Esophagus muscularis mucosa (tissue), 4 donors: ENCODE measurements at regions not wholly inside any gene's neighbourhood (a gene's known extent, or its start where the extent isn't known, plus 50 kb on each side); places are given as distances from the start of the nearest gene placed in this dataset.

Experiments used
- DNase-seq: peaks from one replicate; pipeline ENCODE4 v3.0.0-alpha.2; 2017; ENCODE audit errors: extremely low spot score
- H3K27ac ChIP-seq, 4 donors: fragments of 200-600 bp; sonication (generic); replicated peaks in 1 of 4; 1 replicate in 3 of 4; 2 replicates in 1 of 4; pipeline ENCODE4 v1.5.1; 2016 to 2019; ENCODE audit warnings: mild to moderate bottlenecking in 1 of 4
- H3K27me3 ChIP-seq, 4 donors: fragments of 200-600 bp; sonication (generic); one replicate each; pipeline versions ENCODE4 v1.5.1 to v1.6.0; 2016 to 2019
- H3K36me3 ChIP-seq, 4 donors: fragments of 200-600 bp; sonication (generic); one replicate each; pipeline ENCODE4 v1.5.1; 2016 to 2019
- H3K4me1 ChIP-seq, 4 donors: fragments of 200-600 bp; sonication (generic); one replicate each; pipeline ENCODE4 v1.5.1; 2016 to 2019
- H3K4me3 ChIP-seq, 4 donors: fragments of 200-600 bp; sonication (generic); 1 replicate in 2 of 4; 2 replicates in 2 of 4; pipeline ENCODE4 v1.5.1; 2016 to 2019; ENCODE audit warnings: mild to moderate bottlenecking in 4 of 4, moderate library complexity in 1 of 4
- H3K9me3 ChIP-seq, 4 donors: fragments of 200-600 bp; sonication (generic); 1 replicate in 3 of 4; 2 replicates in 1 of 4; pipeline ENCODE4 v1.5.1; 2016 to 2019
- EP300 ChIP-seq: sonication (generic); formaldehyde crosslinking; IDR thresholded peaks from one replicate; pipeline ENCODE4 v1.6.1; 2017; ENCODE audit warnings: antibody characterized with exemption
- POLR2A ChIP-seq: fragments of 450-650 bp; IDR thresholded peaks from one replicate; pipeline ENCODE4 v1.6.1; 2017; ENCODE audit warnings: antibody characterized with exemption, moderate library complexity, mild to moderate bottlenecking, low read depth
- POLR2AphosphoS5 ChIP-seq, 2 donors: sonication (generic); formaldehyde crosslinking; IDR thresholded peaks; one replicate each; pipeline ENCODE4 v1.6.1; 2017; ENCODE audit warnings: antibody characterized with exemption in 2 of 2
- WGBS: methylation state at CpG from one replicate; pipeline ENCODE4 v1.1.5; 2018; 5-methylcytosine and 5-hydroxymethylcytosine counted together
- intact Hi-C: fragments of 100-400 bp; cut with DNase I; formaldehyde crosslinking; loops from one replicate; pipeline ENCODE4 v1.15.1; 2023
- TF ChIP-seq, protein P1 (sequence below), 3 experiments: fragments of 200-600 bp in 2 of 3; fragments of 450-650 bp in 1 of 3; sonication (generic) in 2 of 3; IDR thresholded peaks; one replicate each; pipeline ENCODE4 v1.5.1; 2017 to 2019; ENCODE audit warnings: antibody characterized with exemption in 3 of 3, mild to moderate bottlenecking in 2 of 3, moderate library complexity in 1 of 3

DNA sequence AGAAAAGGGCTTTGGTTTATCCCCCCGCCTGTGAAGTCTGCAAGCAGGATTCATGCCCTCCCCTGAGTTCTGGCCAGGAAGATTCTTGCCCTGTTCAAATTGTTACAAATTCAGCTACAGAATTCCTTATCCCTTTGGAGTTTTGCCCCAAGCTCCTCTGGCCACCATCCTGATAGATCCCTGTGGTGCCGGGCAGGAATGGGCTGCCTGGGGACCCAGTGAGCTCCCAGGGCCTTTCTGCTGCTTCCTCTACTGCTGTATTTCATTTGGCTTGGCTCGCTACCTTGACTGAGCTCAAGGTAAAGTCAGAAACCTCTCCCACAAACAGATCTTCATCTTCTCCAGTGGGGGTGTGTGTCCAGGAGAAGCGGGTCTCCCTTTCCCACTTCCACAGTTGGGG lies 194.6 kb upstream of the NBEA start:
- H3K9me3 ChIP-seq: no peaks in the 10 kb centered on the region
- no peaks in the 10 kb centered on the region for H3K27me3 ChIP-seq
- peaks cover 15 to 23% (median 18%) of the 10 kb centered on the region in 4 donors for H3K4me1 ChIP-seq
- intact Hi-C loops: no loop called here
- TF ChIP-seq, protein P1, sequence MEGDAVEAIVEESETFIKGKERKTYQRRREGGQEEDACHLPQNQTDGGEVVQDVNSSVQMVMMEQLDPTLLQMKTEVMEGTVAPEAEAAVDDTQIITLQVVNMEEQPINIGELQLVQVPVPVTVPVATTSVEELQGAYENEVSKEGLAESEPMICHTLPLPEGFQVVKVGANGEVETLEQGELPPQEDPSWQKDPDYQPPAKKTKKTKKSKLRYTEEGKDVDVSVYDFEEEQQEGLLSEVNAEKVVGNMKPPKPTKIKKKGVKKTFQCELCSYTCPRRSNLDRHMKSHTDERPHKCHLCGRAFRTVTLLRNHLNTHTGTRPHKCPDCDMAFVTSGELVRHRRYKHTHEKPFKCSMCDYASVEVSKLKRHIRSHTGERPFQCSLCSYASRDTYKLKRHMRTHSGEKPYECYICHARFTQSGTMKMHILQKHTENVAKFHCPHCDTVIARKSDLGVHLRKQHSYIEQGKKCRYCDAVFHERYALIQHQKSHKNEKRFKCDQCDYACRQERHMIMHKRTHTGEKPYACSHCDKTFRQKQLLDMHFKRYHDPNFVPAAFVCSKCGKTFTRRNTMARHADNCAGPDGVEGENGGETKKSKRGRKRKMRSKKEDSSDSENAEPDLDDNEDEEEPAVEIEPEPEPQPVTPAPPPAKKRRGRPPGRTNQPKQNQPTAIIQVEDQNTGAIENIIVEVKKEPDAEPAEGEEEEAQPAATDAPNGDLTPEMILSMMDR (IDR thresholded peaks at IDR 0.05): no peak
- TF ChIP-seq EP300 (no peak), POLR2A (no peak), POLR2AphosphoS5 (IDR thresholded peaks at IDR 0.05) (no peak)
- peak overlapping the region in 1 of 4 donors; percentile 23 for H3K27ac ChIP-seq
- 90% methylated on average over 4 of the region's 4 CpGs for WGBS
- DNase-seq: no peak
- no peaks in the 10 kb centered on the region for H3K36me3 ChIP-seq
- H3K4me3 ChIP-seq: no peak overlapping the region

DNA sequence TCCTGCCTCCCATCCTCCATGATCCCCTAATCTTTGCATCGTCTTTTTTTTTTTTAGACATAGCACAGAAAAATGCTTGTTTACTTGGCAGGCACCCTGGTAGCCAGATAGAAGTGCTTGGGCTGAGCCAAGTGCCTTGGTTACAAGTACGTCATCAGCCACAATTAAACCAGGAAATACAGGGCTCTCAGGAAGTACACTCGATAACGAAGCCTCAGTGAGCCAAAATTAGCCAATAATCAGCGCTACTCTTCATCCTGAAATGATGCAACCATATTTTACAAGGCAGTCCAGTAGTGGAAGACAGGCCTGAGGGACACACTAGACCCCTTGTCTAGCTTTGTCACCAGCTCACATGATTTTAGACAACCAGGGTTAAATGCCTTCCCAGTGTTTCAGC lies 194.0 kb upstream of the NBEA start:
- H3K4me3 ChIP-seq: no peak overlapping the region
- DNase-seq: no peak
- peak in 1 of 2 donors; percentile 19 for TF ChIP-seq POLR2AphosphoS5 (IDR thresholded peaks at IDR 0.05)
- no peak for TF ChIP-seq EP300
- peak overlapping the region in 1 of 4 donors; percentile 23 for H3K27ac ChIP-seq
- intact Hi-C loops: no loop called here
- H3K9me3 ChIP-seq: no peaks in the 10 kb centered on the region
- H3K4me1 ChIP-seq: peaks cover 15 to 23% (median 18%) of the 10 kb centered on the region in 4 donors
- WGBS: 71% methylated on average over 5 of the region's 5 CpGs
- H3K27me3 ChIP-seq: no peaks in the 10 kb centered on the region
- H3K36me3 ChIP-seq: no peaks in the 10 kb centered on the region

DNA sequence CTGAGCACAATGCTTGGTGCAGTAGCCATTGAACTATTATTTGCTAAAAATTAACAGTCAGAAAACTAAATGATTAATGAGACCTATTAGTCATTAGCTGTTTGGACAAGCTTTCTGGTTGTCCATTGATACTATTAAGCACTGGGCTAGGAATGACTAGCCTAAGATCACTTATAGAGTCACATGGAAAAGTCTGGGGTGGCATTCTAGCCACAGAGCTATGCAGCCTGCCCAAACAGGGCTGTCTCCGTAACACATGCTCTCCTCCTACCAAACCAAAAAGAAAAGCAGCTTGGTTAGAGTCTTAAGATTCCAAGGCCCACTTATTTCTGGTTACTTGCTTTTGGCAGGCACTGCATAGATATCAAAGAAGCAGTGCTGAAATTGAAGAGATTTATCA lies 193.5 kb upstream of the NBEA start:
- H3K27ac ChIP-seq: no peak overlapping the region

DNA sequence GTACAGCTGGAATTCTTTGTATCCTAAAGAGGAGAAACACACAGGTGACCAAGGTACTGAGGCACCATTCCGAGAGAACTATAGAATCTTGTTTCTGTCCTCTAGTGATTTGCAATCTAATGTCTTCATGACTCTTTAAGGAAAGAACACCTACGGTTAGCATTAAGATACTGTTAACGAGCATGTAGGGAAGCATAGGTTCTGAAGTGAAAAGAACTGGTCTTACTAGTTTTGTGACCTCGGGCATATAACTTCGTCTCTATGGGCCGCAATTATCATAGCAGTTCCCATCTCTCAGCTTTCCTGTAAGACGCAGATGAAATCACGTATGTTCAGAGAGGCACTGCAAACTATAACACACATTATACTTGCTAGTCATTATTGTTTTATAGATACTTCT lies 193.0 kb upstream of the NBEA start:
- intact Hi-C loops: no loop called here
- DNase-seq: no peak
- Histone ChIP-seq H3K27me3 (no peaks in the 10 kb centered on the region), H3K4me3 (no peak overlapping the region), H3K27ac (no peak overlapping the region), H3K9me3 (no peaks in the 10 kb centered on the region), H3K36me3 (no peaks in the 10 kb centered on the region), H3K4me1 (peaks cover 15 to 23% (median 18%) of the 10 kb centered on the region in 4 donors)
- 94% methylated on average over 8 of the region's 8 CpGs for WGBS
- TF ChIP-seq EP300 (no peak), POLR2A (no peak), POLR2AphosphoS5 (IDR thresholded peaks at IDR 0.05) (no peak)
- TF ChIP-seq, protein P1 (IDR thresholded peaks at IDR 0.05): no peak

More for the DNA sequence above, 193.5 kb upstream of the NBEA start:
- TF ChIP-seq, protein P1 (IDR thresholded peaks at IDR 0.05): no peak
- TF ChIP-seq EP300: no peak
- no peak for TF ChIP-seq POLR2AphosphoS5 (IDR thresholded peaks at IDR 0.05)
- no peak for TF ChIP-seq POLR2A
- Histone ChIP-seq H3K9me3 (no peaks in the 10 kb centered on the region), H3K36me3 (no peaks in the 10 kb centered on the region), H3K4me1 (peaks cover 15 to 23% (median 18%) of the 10 kb centered on the region in 4 donors), H3K4me3 (no peak overlapping the region), H3K27me3 (no peaks in the 10 kb centered on the region)
- WGBS: 89% methylated on average over 1 of the region's 1 CpG
- intact Hi-C loops: no loop called here
- DNase-seq: no peak

DNA sequence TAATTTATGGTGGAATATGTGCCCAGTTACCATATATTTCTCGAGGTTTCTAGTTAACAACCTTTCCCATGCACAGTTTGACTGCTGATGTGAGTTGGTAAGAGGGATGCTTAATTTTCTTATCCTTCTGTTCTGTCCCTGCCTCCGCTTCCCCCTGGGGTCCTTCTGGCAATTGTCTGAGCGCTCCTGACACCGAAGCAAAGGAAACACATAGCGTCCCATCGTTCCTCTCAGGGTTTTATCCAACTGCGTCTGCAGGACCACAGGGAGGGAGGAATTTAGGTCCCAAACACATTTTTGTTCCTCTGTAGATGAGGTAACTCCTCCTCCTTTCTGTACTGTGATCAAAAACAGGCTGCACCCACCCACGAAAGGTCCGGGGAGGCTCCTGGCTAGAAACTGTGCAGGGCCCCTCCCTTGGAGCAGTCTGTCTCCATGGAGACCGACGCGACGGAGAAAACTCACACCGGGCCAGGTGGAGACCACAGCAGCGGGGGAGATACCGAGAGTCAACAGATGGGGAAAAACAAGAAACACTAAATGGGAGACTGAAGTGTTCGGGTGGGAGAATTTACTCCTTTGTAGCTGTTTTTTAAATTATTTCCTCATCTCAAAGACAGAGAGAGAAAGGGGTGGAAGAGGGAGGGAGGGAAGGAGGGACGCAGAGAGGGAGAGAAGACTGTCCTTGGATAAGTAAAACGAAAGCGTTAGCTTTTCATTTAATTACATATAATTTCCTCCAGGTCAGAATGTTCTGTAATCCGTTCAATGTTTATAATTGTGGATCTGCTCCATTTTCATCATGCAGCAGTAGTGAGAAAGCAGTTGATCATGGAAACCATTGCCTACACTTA lies 191.8 kb upstream of the NBEA start:
- Histone ChIP-seq H3K4me1 (peaks cover 15 to 23% (median 18%) of the 10 kb centered on the region in 4 donors), H3K36me3 (no peaks in the 10 kb centered on the region), H3K4me3 (peak overlapping the region; percentile 48 to 57 (median 54)), H3K27me3 (no peaks in the 10 kb centered on the region), H3K27ac (peak overlapping the region in 1 of 4 donors; percentile 11), H3K9me3 (no peaks in the 10 kb centered on the region)
- intact Hi-C loops: no loop called here
- DNase-seq: no peak
- no peak for TF ChIP-seq POLR2AphosphoS5 (IDR thresholded peaks at IDR 0.05)
- TF ChIP-seq, protein P1 (IDR thresholded peaks at IDR 0.05): no peak
- TF ChIP-seq EP300: no peak
- TF ChIP-seq POLR2A: no peak
- 14% methylated on average over 21 of the region's 21 CpGs for WGBS
